ENCODE measurements at regions not wholly inside any gene's neighbourhood (a gene's known extent, or its start where the extent isn't known, plus 50 kb on each side); places are given as distances from the start of the nearest gene placed in this dataset.

DNA sequence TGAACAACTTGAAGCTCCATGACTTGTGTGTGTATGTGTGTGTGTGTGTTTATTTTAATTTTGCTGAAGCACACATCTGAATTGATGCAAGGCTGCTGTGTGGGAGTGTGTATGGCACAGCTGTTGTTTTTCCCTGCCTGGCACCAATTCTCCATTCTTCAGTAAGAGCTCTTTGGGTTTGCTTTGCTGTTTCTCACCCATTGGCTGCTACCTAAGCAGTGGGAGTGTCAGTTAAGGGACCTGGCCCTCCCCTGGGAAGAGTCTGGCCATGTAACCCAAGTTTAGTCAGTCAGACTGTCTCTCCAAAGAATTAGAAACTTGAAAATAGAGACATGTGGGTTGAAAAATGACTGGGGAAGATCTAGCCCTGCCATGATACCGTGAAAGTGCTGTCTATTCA is 126.2 kb upstream of the SYNPR start:
- no peak for TF ChIP-seq CTCF (IDR thresholded peaks at IDR 0.05; ENCODE audit: low read depth, low read length)
- no peak for DNase-seq (ENCODE audit: extremely low read depth, low read depth)

- no peak for TF ChIP-seq CTCF (IDR thresholded peaks at IDR 0.05; ENCODE audit: low read depth, low read length)
- no peak for DNase-seq (ENCODE audit: extremely low read depth, low read depth)
These were observed 118.3 kb upstream of the SYNPR start for GRCh38 chr3:63159764-63160163.

DNA sequence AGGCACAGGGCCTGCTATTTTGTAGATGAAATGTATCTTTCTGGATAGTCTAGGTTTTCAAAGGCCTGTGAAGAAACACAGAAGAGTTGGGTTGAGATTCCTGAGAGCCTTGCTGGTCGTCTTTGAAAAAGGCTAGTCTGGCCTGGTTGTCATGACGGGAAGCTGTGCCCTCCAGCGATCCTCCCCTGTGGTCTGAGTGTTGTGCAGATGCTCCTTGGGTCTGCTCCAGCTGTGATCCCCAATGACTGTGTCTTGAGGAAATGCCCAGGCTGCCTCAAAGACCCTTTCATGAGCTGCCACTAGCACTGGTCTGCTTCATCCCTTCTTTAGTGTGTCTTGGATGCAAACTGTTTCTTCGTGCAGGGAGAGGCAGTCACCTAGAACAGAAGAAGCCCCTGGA is 111.0 kb upstream of the SYNPR start:
- no peak for TF ChIP-seq CTCF (IDR thresholded peaks at IDR 0.05; ENCODE audit: low read depth, low read length)
- DNase-seq (ENCODE audit: extremely low read depth, low read depth) = no peak

GRCh38 chr3:63168179-63168578 is 109.9 kb upstream of the SYNPR start:
- no peak for DNase-seq (ENCODE audit: extremely low read depth, low read depth)
- no peak for TF ChIP-seq CTCF (IDR thresholded peaks at IDR 0.05; ENCODE audit: low read depth, low read length)

DNA sequence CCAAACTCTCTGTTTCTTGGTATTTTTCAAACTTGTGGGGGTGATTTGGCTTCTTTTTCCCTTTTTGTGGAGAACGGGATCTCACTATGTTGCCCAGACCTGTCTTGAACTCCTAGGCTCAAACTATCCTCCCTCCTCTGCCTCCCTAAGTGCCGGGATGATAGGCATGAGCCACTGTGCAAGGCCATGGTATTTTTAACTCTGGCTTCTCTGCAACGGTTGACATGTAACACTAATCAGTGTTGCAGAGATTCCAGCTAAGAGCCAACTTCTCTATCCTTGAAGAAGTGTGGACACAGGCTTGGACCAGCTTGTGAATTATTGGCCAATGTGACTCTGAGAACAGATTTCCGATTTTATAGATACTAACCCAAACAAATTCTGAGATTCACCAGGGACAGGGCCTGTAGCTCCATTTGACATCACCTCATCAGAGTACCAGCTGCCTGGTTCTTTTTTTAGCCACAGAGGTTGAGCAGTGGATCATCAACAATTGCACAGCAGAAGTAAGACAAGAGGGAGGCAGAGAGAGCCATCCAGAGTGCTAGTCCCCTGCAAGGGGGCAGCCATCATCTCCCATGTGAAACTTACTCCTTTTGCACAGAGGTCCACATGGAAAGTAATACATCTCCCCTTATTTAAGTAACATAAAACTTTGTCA is 98.1 kb upstream of the SYNPR start:
- DNase-seq (ENCODE audit: extremely low read depth, low read depth) = no peak
- no peak for TF ChIP-seq CTCF (IDR thresholded peaks at IDR 0.05; ENCODE audit: low read depth, low read length)

- TF ChIP-seq CTCF (IDR thresholded peaks at IDR 0.05; ENCODE audit: low read depth, low read length) = no peak
- DNase-seq (ENCODE audit: extremely low read depth, low read depth) = no peak
These were observed 85.9 kb upstream of the SYNPR start for GRCh38 chr3:63192248-63192647.

DNA sequence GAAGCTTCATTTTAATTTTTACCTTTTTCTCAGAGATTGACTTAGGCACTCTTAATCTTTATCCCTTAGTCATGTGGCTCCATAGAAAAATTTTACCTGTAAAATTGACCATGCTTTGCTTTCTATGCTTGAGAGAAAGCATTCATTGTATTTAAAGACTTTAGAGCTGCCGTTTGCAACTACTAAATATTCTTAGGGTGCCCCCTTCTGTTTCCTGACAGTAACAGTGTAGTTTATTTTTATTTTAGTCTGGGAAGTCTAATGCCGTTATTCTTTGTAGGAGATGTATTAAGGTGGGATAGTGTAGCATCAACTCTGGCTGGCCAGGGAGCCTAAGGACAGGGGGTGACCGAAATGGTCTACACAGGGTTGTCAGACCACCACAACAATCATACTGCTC is 84.5 kb upstream of the SYNPR start:
- TF ChIP-seq CTCF (IDR thresholded peaks at IDR 0.05; ENCODE audit: low read depth, low read length) = peak; percentile 61
- peak; percentile 3 for DNase-seq (ENCODE audit: extremely low read depth, low read depth)
